Omental fat pad (tissue), 3 donors: ENCODE measurements at regions not wholly inside any gene's neighbourhood (a gene's known extent, or its start where the extent isn't known, plus 50 kb on each side); places are given as distances from the start of the nearest gene placed in this dataset.

Source experiments
- ATAC-seq: fragments of 150-250 bp; one replicate; pipeline ENCODE4 v1.9.1; 2016; ENCODE audit warnings: mild to moderate bottlenecking, moderate library complexity; ENCODE audit not compliant: low FRiP score
- DNase-seq: peaks from one replicate; pipeline ENCODE4 v3.0.0-alpha.2; 2019; ENCODE audit warnings: low spot score
- TF ChIP-seq, protein P1 (sequence below), 3 donors: fragments of 450-650 bp; IDR thresholded peaks; one replicate each; pipeline ENCODE4 v1.5.1; 2016 to 2017; ENCODE audit warnings: antibody characterized with exemption in 3 of 3, mild to moderate bottlenecking in 3 of 3, moderate library complexity in 2 of 3

DNA sequence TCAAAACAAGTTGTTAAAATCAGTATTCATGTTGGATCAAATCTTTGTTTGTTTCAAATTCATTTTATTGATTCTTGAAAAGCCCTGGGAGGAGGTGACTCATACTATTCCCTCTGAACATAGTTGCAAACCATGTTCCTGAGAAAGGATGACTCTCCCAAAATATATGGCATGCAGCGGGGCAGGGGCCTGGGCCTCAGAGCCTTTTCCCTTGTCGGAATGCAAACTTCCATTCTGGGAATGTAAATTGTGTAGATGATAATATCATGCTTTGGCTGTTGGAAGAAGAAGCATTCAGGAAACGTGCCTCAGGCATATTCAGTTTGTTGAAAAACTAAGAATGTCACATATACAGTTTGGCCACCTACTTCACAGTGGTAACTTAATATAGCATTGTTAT is 242.0 kb downstream of the AUH start:
- TF ChIP-seq, protein P1, sequence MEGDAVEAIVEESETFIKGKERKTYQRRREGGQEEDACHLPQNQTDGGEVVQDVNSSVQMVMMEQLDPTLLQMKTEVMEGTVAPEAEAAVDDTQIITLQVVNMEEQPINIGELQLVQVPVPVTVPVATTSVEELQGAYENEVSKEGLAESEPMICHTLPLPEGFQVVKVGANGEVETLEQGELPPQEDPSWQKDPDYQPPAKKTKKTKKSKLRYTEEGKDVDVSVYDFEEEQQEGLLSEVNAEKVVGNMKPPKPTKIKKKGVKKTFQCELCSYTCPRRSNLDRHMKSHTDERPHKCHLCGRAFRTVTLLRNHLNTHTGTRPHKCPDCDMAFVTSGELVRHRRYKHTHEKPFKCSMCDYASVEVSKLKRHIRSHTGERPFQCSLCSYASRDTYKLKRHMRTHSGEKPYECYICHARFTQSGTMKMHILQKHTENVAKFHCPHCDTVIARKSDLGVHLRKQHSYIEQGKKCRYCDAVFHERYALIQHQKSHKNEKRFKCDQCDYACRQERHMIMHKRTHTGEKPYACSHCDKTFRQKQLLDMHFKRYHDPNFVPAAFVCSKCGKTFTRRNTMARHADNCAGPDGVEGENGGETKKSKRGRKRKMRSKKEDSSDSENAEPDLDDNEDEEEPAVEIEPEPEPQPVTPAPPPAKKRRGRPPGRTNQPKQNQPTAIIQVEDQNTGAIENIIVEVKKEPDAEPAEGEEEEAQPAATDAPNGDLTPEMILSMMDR (IDR thresholded peaks at IDR 0.05): no peak
- ATAC-seq: no peak
- no peak for DNase-seq

DNA sequence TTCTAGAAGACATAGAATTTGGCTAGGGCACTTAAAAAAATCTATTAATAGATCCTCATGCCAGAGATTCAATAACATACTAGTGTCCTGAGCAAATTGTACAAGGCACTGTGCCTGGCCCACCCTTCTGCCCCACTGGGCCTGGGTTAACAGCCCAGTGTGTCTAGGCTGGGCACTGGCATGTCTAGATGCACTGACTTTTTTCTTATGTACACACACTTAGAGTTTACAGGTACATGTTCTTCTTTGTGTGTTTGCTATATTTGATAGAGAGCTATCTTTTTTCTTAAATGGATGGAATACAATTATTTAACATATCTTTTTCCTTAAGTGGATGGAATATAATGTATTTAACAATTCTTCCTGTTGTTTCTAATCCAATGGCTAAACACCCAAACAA is 241.5 kb downstream of the AUH start:
- TF ChIP-seq, protein P1 (IDR thresholded peaks at IDR 0.05): no peak
- ATAC-seq: no peak
- DNase-seq: no peak

- no peak for ATAC-seq
- TF ChIP-seq, protein P1 (IDR thresholded peaks at IDR 0.05): no peak
Measured at GRCh38 chr9:91122755-91123154, 239.0 kb downstream of the AUH start.

DNA sequence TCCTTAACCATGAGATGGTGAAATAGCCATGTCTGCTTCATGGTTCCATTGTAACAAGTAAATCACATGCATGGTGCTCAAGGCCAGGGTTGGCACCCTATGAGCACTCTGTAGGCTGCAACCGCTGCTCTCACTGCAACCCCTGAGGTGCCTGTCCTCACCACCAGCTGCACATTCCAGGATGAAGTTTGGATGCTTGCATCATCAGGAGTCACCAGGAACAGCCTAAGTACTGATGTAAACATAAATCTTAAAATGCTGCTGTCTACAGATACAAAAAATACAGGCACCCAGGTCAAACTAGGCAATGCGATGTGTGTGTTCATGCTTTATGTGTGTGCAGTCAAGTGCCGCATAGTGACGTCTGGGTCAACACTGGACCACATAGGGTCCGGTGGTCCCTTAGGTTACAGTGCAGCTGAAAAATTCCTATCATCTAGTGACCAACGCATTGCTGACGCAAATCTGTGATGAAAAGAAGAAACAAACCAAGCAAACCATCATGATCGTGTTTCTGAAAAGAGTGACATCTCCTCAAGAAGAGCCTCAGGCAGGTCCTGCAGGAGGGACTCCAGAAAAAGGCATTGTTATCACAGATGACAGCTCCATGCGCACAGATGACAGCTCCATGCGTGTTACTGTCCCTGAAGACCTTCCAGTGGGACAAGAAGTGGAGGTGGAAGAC is 234.8 kb downstream of the AUH start:
- ATAC-seq (no peak), DNase-seq (no peak)
- TF ChIP-seq, protein P1 (IDR thresholded peaks at IDR 0.05): no peak

More at GRCh38 chr9:91122755-91123154, 239.0 kb downstream of the AUH start:
- DNase-seq: no peak

- TF ChIP-seq, protein P1 (IDR thresholded peaks at IDR 0.05): no peak
- DNase-seq: no peak
Measured at GRCh38 chr9:91127653-91128052, 234.1 kb downstream of the AUH start.

DNA sequence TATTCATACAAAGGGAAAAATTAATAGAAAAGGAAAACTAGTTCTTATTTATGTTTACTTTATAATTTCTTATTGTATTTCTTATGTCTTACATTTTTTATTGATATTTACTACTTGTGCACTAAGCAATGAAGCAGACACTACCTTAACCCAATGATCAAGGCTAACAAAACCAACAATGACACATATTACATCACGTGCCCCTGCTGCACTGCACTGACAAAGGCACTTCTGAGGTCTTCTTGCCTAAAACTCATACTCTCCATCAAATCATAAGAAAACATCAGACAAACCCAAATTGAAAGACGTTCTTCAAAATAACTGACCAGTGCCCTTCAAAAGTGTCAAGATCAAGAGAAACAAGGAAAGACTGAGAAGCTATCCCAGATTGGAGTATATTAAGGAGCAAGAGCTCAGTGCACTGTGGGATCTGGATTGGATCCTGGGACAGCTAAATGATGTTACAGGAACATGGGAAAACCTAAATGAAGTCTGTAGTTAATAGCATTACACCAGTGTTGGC is 230.9 kb downstream of the AUH start:
- DNase-seq: no peak
- no peak for ATAC-seq
- TF ChIP-seq, protein P1 (IDR thresholded peaks at IDR 0.05): no peak

More at GRCh38 chr9:91127653-91128052, 234.1 kb downstream of the AUH start:
- ATAC-seq: no peak

DNA sequence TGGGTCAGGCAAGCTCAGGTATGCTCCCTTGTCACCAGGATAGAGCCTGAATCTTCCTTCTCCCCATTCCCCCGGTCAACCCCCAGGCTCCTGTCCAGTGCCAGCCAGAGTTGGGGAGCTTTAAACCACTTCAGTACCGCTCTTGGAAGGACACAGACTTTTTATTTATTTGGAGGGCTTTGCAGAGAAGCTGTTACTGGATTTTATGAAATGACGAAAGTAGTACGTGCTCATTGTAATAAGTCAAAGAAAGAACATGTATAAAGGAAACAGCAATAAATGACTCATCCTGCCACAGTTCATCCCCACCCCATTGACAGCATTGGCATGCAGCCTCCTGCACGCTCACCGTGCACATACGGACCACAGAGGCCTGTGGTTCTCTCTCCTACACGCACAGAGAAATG is 230.3 kb downstream of the AUH start:
- ATAC-seq (peak; percentile 87), DNase-seq (no peak)

More for the DNA sequence above, 230.3 kb downstream of the AUH start:
- TF ChIP-seq, protein P1 (IDR thresholded peaks at IDR 0.05): no peak
